ENCODE measurements at regions not wholly inside any gene's neighbourhood (a gene's known extent, or its start where the extent isn't known, plus 50 kb on each side); places are given as distances from the start of the nearest gene placed in this dataset.

- TF ChIP-seq CTCF (IDR thresholded peaks at IDR 0.05), result no peak
- Histone ChIP-seq H3K9me3 (no peaks in the 10 kb centered on the region), H3K36me3 (no peaks in the 10 kb centered on the region), H3K27ac (no peak overlapping the region), H3K4me3 (no peak overlapping the region), H3K4me1 (no peaks in the 10 kb centered on the region), H3K27me3 (no peaks in the 10 kb centered on the region)
- DNase-seq, result no peak
- intact Hi-C loops (cut with DNase I; ENCODE audit: low total_unique reads), result no loop called here
Observed at GRCh38 chr3:159540882-159541495, 447.6 kb upstream of the IL12A start.

- intact Hi-C loops (cut with DNase I; ENCODE audit: low total_unique reads), result no loop called here
- DNase-seq, result no peak
- Histone ChIP-seq H3K27ac (no peak overlapping the region), H3K36me3 (no peaks in the 10 kb centered on the region), H3K27me3 (no peaks in the 10 kb centered on the region), H3K4me1 (no peaks in the 10 kb centered on the region), H3K4me3 (no peak overlapping the region), H3K9me3 (peaks cover 0 to 6% (median 0%) of the 10 kb centered on the region in 3 donors)
- TF ChIP-seq CTCF (IDR thresholded peaks at IDR 0.05), result no peak
Observed at GRCh38 chr3:159548675-159549335, 439.8 kb upstream of the IL12A start.

- H3K36me3 ChIP-seq, result no peaks in the 10 kb centered on the region
- no peak overlapping the region for H3K27ac ChIP-seq
- H3K4me3 ChIP-seq, result no peak overlapping the region
- no peak for TF ChIP-seq CTCF (IDR thresholded peaks at IDR 0.05)
- H3K27me3 ChIP-seq, result no peaks in the 10 kb centered on the region
- no peak for DNase-seq
- H3K9me3 ChIP-seq, result no peaks in the 10 kb centered on the region
- no peaks in the 10 kb centered on the region for H3K4me1 ChIP-seq
- intact Hi-C loops (cut with DNase I; ENCODE audit: low total_unique reads), result no loop called here
Observed at GRCh38 chr3:159555205-159555604, 433.4 kb upstream of the IL12A start.

- Histone ChIP-seq H3K4me3 (no peak overlapping the region), H3K36me3 (no peaks in the 10 kb centered on the region), H3K9me3 (no peaks in the 10 kb centered on the region), H3K4me1 (no peaks in the 10 kb centered on the region), H3K27me3 (no peaks in the 10 kb centered on the region), H3K27ac (no peak overlapping the region)
- TF ChIP-seq CTCF (IDR thresholded peaks at IDR 0.05), result no peak
- intact Hi-C loops (cut with DNase I; ENCODE audit: low total_unique reads), result no loop called here
- no peak for DNase-seq
Observed at GRCh38 chr3:159559771-159560170, 428.9 kb upstream of the IL12A start.

GRCh38 chr3:159560214-159560979 is 428.2 kb upstream of the IL12A start:
- intact Hi-C loops (cut with DNase I; ENCODE audit: low total_unique reads), result no loop called here
- TF ChIP-seq CTCF (IDR thresholded peaks at IDR 0.05), result no peak
- no peak overlapping the region for H3K27ac ChIP-seq

More at GRCh38 chr3:159560214-159560979, 428.2 kb upstream of the IL12A start:
- no peaks in the 10 kb centered on the region for H3K36me3 ChIP-seq
- H3K4me3 ChIP-seq, result no peak overlapping the region
- H3K4me1 ChIP-seq, result no peaks in the 10 kb centered on the region
- no peaks in the 10 kb centered on the region for H3K9me3 ChIP-seq
- no peaks in the 10 kb centered on the region for H3K27me3 ChIP-seq
- no peak for DNase-seq
